GM12878 (cell line): ENCODE measurements at regions not wholly inside any gene's neighbourhood (a gene's known extent, or its start where the extent isn't known, plus 50 kb on each side); places are given as distances from the start of the nearest gene placed in this dataset.

Source experiments
- ATAC-seq: fragments of 200-7000 bp; cut with Tn5 transposase; 3 replicates; pipeline ENCODE4 v1.9.1; 2020; ENCODE audit warnings: mild to moderate bottlenecking, moderate library complexity
- BruUV-seq: library from RNA; stranded (reverse); fragments of 400-500 nt; replicated peaks from 2 replicates; lab custom pipeline; 2021; lab: Mats Ljungman, UMichigan
- CTCF ChIA-PET: fragments of 300-600 bp; sonication (Branson Sonifier 250); formaldehyde crosslinking; extraction: SDS; loops from one replicate; lab custom pipeline; 2021; ENCODE audit warnings: inconsistent platforms; lab: Yijun Ruan, JAX
- POLR2A ChIA-PET: fragments of 350-600 bp; formaldehyde crosslinking; extraction: SDS; loops from one replicate; lab custom pipeline; 2021; ENCODE audit warnings: inconsistent platforms; lab: Charles Lee
- RAD21 ChIA-PET: fragments of 300-600 bp; sonication (Branson Sonifier 250); formaldehyde crosslinking; loops from one replicate; lab custom pipeline; 2023; ENCODE audit warnings: antibody characterized with exemption; ENCODE audit not compliant: unreplicated experiment; lab: Charles Lee
- SMC1A ChIA-PET: fragments of 300-600 bp; sonication (Branson Sonifier 250); formaldehyde crosslinking; loops from one replicate; lab custom pipeline; 2023; ENCODE audit not compliant: unreplicated experiment, uncharacterized antibody; lab: Charles Lee
- DNase-seq: peaks from one replicate; pipeline ENCODE4 v3.0.0-alpha.2; 2011; ENCODE audit warnings: low read depth, low spot score
- FAIRE-seq: peaks from 3 replicates; lab custom pipeline; 2011; peaks lifted over from hg19 to GRCh38; lab: Jason Lieb, UNC
- H2AFZ ChIP-seq: 2 replicates; pipeline ENCODE4 v1.6.0; 2011; ENCODE audit warnings: low read depth, low read length, control low read depth; ENCODE audit not compliant: control insufficient read depth
- H3K27ac ChIP-seq: 2 replicates; pipeline ENCODE4 v1.5.1; 2011; ENCODE audit warnings: control low read depth; ENCODE audit not compliant: control insufficient read depth, insufficient read depth
- H3K27me3 ChIP-seq, 2 experiments: replicated peaks in 1 of 2; 2 replicates each; pipeline versions ENCODE4 v1.6.0 to v1.6.1; 2011; ENCODE audit warnings: low read length in 1 of 2; ENCODE audit not compliant: control insufficient read depth in 2 of 2, insufficient read depth in 2 of 2
- H3K36me3 ChIP-seq, 2 experiments: 2 replicates each; pipeline ENCODE4 v1.5.1; 2011; ENCODE audit warnings: low read length in 1 of 2; ENCODE audit not compliant: control insufficient read depth in 2 of 2, insufficient read depth in 2 of 2
- H3K4me1 ChIP-seq: 2 replicates; pipeline ENCODE4 v1.6.1; 2011; ENCODE audit warnings: mild to moderate bottlenecking, low read length, moderate library complexity, mixed read lengths; ENCODE audit not compliant: control insufficient read depth, insufficient read depth
- H3K4me2 ChIP-seq: 2 replicates; pipeline ENCODE4 v1.6.0; 2011; ENCODE audit warnings: control low read depth; ENCODE audit not compliant: control insufficient read depth, insufficient read depth
- H3K4me3 ChIP-seq: fragments of 200-600 bp; sonication (generic); 2 replicates; pipeline ENCODE4 v1.5.1; 2016
- H3K79me2 ChIP-seq: 2 replicates; pipeline ENCODE4 v1.6.0; 2011; ENCODE audit warnings: low read length; ENCODE audit not compliant: control insufficient read depth, insufficient read depth
- H3K9ac ChIP-seq: 2 replicates; pipeline ENCODE4 v1.8.0; 2011; ENCODE audit warnings: low read length, control low read depth, mixed read lengths; ENCODE audit not compliant: control insufficient read depth, insufficient read depth
- H3K9me3 ChIP-seq: replicated peaks from 3 replicates; pipeline ENCODE4 v1.5.1; 2011; ENCODE audit warnings: mild to moderate bottlenecking, low read length; ENCODE audit not compliant: control insufficient read depth, insufficient read depth
- H4K20me1 ChIP-seq: 2 replicates; pipeline ENCODE4 v1.6.0; 2011; ENCODE audit not compliant: control insufficient read depth, insufficient read depth
- KAT2A ChIP-seq: conservative IDR thresholded peaks from 2 replicates; pipeline ENCODE4 v1.6.1; 2011; ENCODE audit warnings: low read depth, low read length; ENCODE audit not compliant: control insufficient read depth
- KLF5 ChIP-seq: fragments of 450-650 bp; IDR thresholded peaks from 2 replicates; pipeline ENCODE4 v1.6.1; 2014; ENCODE audit warnings: mild to moderate bottlenecking; ENCODE audit not compliant: partially characterized antibody
- MYB ChIP-seq: fragments of 150-350 bp; IDR thresholded peaks from 2 replicates; pipeline ENCODE4 v1.6.1; 2014; ENCODE audit warnings: mild to moderate bottlenecking, low read depth, low read length, borderline replicate concordance
- REST ChIP-seq: IDR thresholded peaks from 2 replicates; pipeline ENCODE4 v1.6.1; 2012; ENCODE audit warnings: mild to moderate bottlenecking, low read depth, low read length
- TCF3 ChIP-seq: IDR thresholded peaks from 2 replicates; pipeline ENCODE4 v1.6.1; 2012; ENCODE audit warnings: low read depth, mild to moderate bottlenecking, low read length, borderline replicate concordance; ENCODE audit not compliant: insufficient read depth
- ZBTB40 ChIP-seq: fragments of 450-650 bp; IDR thresholded peaks from 2 replicates; pipeline ENCODE4 v1.6.1; 2016; ENCODE audit warnings: mild to moderate bottlenecking, moderate library complexity, borderline replicate concordance
- ZNF217 ChIP-seq: fragments of 450-650 bp; IDR thresholded peaks from 2 replicates; pipeline ENCODE4 v1.6.1; 2017; ENCODE audit warnings: antibody characterized with exemption, mild to moderate bottlenecking
- ZZZ3 ChIP-seq: IDR thresholded peaks from 2 replicates; pipeline ENCODE4 v1.6.1; 2011; ENCODE audit warnings: low read depth; ENCODE audit not compliant: control insufficient read depth, insufficient read length
- WGBS: methylation state at CpG from one replicate; pipeline ENCODE4 v1.1.6; 2016; ENCODE audit warnings: low lambda C conversion rate; ENCODE audit not compliant: insufficient replicate concordance, insufficient coverage; ENCODE audit errors: missing lambda C conversion rate; 5-methylcytosine and 5-hydroxymethylcytosine counted together
- in situ Hi-C: fragments of 300-500 bp; cut with MboI; formaldehyde crosslinking; loops from 9 replicates; pipeline ENCODE4 v1.14.3; 2018; ENCODE audit warnings: mixed read lengths
- intact Hi-C: fragments of 100-400 bp; cut with micrococcal nuclease; formaldehyde crosslinking; loops from one replicate; pipeline ENCODE4 v1.14.2; 2022; ENCODE audit not compliant: unreplicated experiment
- TF ChIP-seq, protein P1 (sequence below): fragments of 450-650 bp; IDR thresholded peaks from 2 replicates; pipeline ENCODE4 v1.6.1; 2018; ENCODE audit warnings: borderline replicate concordance, mild to moderate bottlenecking; ENCODE audit not compliant: partially characterized antibody
- TF ChIP-seq, protein P2 (sequence below): IDR thresholded peaks from 2 replicates; pipeline ENCODE4 v1.6.1; 2011; ENCODE audit warnings: mild to moderate bottlenecking, low read depth, low read length, moderate library complexity; ENCODE audit not compliant: insufficient replicate concordance

DNA sequence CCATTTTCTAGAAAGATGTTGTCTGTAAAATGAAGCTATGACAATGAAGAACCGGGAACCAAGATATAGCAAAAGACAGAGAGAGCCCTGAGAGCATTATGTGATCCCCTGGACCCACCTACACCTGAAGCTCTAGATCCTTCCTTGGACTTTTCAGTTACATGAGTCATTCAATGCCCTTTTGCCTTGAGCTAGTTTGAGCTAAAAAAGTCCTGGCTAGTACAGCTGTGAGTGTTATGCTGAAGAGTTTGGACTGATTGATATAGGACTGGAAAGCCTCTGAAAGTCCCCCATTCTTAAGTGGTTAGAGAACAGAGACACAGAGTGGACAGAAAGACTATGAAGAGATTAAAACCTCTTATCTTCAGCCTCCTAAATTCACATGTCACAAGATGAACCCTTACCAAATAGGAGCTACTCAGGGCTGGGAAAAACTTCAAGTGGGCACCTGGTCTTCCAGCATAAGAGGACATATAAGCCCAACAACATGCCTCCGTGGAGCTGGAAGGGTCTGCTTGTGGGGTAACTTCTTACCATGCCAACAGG, 386.8 kb upstream of the NFE2L3 start (continued):
- no peak for TF ChIP-seq REST
- no peak for TF ChIP-seq MYB
- no peak for TF ChIP-seq KLF5

GRCh38 chr7:25770235-25770634, 381.8 kb upstream of the NFE2L3 start:
- no peaks in the 10 kb centered on the region for H3K79me2 ChIP-seq
- in situ Hi-C loops = no loop called here
- BruUV-seq = no TSS peak
- DNase-seq = no peak
- H3K27ac ChIP-seq = no peak overlapping the region
- H3K9ac ChIP-seq = no peak overlapping the region
- no peaks in the 10 kb centered on the region for H4K20me1 ChIP-seq
- no peak overlapping the region for H3K4me2 ChIP-seq
- H3K27me3 ChIP-seq = no peaks in the 10 kb centered on the region; a peak in 1 of 4 replicates
- RAD21 ChIA-PET = no interaction called here
- 19% methylated on average over 4 of the region's 4 CpGs for WGBS
- POLR2A ChIA-PET = no interaction called here
- intact Hi-C loops = no loop called here
- CTCF ChIA-PET = no interaction called here
- H3K4me1 ChIP-seq = no peaks in the 10 kb centered on the region
- H2AFZ ChIP-seq = no peak overlapping the region
- H3K9me3 ChIP-seq = no peaks in the 10 kb centered on the region
- ATAC-seq = no peak
- SMC1A ChIA-PET = no interaction called here
- TF ChIP-seq KAT2A = no peak
- TF ChIP-seq ZBTB40 = no peak
- no peak for TF ChIP-seq TCF3
- TF ChIP-seq, protein P1, sequence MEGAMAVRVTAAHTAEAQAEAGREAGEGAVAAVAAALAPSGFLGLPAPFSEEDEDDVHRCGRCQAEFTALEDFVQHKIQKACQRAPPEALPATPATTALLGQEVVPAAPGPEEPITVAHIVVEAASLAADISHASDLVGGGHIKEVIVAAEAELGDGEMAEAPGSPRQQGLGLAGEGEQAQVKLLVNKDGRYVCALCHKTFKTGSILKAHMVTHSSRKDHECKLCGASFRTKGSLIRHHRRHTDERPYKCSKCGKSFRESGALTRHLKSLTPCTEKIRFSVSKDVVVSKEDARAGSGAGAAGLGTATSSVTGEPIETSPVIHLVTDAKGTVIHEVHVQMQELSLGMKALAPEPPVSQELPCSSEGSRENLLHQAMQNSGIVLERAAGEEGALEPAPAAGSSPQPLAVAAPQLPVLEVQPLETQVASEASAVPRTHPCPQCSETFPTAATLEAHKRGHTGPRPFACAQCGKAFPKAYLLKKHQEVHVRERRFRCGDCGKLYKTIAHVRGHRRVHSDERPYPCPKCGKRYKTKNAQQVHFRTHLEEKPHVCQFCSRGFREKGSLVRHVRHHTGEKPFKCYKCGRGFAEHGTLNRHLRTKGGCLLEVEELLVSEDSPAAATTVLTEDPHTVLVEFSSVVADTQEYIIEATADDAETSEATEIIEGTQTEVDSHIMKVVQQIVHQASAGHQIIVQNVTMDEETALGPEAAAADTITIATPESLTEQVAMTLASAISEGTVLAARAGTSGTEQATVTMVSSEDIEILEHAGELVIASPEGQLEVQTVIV = no peak
- TF ChIP-seq, protein P2, sequence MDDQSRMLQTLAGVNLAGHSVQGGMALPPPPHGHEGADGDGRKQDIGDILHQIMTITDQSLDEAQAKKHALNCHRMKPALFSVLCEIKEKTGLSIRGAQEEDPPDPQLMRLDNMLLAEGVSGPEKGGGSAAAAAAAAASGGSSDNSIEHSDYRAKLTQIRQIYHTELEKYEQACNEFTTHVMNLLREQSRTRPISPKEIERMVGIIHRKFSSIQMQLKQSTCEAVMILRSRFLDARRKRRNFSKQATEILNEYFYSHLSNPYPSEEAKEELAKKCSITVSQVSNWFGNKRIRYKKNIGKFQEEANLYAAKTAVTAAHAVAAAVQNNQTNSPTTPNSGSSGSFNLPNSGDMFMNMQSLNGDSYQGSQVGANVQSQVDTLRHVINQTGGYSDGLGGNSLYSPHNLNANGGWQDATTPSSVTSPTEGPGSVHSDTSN = no peak
- TF ChIP-seq ZZZ3 = no peak
- no peak for TF ChIP-seq ZNF217
- no peak overlapping the region for H3K4me3 ChIP-seq
- FAIRE-seq = no peak
- H3K36me3 ChIP-seq = no peaks in the 10 kb centered on the region
